ENCODE measurements at regions not wholly inside any gene's neighbourhood (a gene's known extent, or its start where the extent isn't known, plus 50 kb on each side); places are given as distances from the start of the nearest gene placed in this dataset.
"Not testable (repeated sequence)": the region's sequence is repeated elsewhere in the genome, so short reads cannot be mapped to it uniquely, and the experiment has no call there.

GRCh38 chr4:135434936-135435335, 1233.3 kb upstream of the PABPC4L start:
- DNase-seq (ENCODE audit: low spot score), result no peak

- no peak for DNase-seq (ENCODE audit: low spot score)
These were observed 1227.9 kb upstream of the PABPC4L start for GRCh38 chr4:135429528-135429927.

- no peak for DNase-seq (ENCODE audit: low spot score)
These were observed 1216.8 kb upstream of the PABPC4L start for GRCh38 chr4:135418353-135418752.

DNA sequence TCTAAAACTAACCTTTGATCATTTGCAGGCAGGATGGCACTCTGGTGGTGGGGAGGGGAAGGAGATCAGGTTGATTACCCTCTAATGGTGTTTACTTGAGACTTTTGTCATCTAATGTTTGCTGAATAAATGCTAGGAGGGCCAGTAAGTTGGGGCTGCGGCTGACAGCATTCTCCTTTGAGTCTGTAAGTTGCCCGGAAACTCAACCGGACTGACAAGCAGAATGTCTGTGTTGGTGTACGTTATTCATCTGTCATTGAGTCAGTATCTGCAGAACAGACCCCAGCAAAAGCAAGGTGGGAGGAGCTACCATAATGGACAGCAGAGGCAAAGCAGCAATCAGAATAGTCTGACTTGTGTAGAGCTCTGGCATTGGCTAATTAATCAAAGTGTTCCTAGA, 1210.6 kb upstream of the PABPC4L start:
- DNase-seq (ENCODE audit: low spot score), result no peak

GRCh38 chr4:135411251-135411650, 1209.7 kb upstream of the PABPC4L start:
- DNase-seq (ENCODE audit: low spot score), result no peak

DNA sequence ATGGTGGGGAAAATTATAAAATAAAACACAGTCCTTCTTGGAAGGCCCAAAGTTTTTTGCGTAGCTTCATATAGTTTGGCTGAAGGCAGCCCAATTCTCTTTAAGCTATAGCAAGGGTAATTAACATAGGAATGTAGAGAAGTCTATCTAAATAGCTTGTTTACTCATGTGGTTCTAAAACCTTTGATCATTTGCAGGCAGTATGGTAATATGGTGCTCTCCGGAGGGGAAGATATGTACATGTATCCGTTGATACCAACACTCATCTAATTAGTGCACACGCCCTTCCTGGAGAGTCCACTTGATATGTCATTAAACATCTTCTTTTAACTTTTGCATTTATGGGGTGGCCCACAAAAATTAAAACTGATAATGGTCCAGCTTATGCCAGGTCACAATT, 1207.7 kb upstream of the PABPC4L start:
- not testable (repeated sequence) for DNase-seq (ENCODE audit: low spot score)

DNA sequence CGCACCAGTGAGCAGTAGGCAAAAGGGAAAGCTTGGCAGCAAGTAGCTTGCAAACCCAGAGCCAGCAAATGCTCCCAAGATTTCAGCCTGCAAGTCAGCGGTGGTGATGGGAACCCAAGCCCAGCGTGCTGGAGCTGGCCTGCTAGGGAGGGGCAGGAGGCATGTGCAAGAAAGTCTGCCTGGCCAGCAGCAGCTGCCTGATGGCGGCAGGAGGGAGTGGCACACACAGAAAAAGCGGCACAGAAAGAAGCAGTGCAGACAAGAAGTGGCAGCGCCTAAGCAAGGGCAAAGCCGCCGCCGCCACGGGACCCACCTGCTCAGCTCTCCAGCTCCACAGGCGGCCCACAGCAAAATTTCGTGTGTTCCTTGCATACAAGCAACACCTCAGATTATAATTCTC, 1206.5 kb upstream of the PABPC4L start:
- DNase-seq (ENCODE audit: low spot score), result no peak

DNA sequence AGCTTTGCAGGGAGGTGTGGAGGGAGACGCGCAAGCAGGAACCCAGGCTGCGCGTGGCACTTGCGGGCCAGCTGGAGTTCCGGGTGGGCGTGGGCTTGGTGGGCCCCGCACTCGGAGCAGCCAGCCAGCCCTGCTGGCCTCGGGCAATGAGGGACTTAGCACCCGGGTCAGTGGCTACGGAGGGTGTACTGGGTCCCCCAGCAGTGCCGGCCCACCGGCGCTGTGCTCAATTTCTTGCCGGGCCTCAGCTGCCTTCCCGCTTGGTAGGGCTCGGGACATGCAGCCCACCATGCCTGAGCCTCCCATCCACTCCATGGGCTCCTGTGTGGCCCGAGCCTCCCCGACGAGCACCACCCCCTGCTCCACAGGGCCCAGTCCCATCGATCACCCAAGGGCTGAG, 1205.0 kb upstream of the PABPC4L start:
- not testable (repeated sequence) for DNase-seq (ENCODE audit: low spot score)

DNA sequence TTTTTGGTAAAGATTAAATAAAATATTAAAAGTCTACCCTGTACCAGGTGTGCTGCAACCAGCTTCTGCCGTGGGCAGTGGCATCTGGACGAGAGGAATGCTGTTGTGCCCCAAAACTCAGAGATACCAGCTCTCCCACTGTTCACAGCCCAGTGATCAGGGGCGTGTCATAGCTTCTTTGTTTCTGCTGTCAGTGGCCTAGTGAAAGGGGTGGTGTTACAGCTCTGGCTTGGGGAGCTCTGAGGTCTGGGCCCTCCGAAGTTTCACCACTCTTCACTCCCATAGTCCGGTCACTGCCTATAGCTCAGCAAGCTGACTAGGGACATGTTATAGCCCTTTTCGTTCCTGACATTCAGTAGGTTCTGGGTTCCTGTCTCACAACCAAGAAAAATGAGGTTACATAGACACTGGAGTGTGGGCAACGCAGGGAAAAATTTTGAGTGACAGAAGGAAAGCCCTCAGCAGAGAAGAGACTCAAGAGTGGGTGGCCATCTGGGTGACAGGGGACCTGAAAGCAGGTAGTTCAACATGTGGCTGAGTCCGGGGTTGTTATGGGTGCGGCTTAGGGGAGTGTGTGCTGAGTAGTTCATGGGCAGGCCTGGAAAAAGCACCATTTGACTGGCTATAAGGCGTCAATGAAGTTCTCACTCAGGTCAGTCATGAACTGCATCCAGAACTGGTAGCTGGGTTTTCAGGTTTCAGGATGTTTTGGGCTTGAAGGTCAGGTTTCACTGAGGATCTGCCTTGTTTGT, 1184.4 kb upstream of the PABPC4L start:
- DNase-seq (ENCODE audit: low spot score), result no peak

DNA sequence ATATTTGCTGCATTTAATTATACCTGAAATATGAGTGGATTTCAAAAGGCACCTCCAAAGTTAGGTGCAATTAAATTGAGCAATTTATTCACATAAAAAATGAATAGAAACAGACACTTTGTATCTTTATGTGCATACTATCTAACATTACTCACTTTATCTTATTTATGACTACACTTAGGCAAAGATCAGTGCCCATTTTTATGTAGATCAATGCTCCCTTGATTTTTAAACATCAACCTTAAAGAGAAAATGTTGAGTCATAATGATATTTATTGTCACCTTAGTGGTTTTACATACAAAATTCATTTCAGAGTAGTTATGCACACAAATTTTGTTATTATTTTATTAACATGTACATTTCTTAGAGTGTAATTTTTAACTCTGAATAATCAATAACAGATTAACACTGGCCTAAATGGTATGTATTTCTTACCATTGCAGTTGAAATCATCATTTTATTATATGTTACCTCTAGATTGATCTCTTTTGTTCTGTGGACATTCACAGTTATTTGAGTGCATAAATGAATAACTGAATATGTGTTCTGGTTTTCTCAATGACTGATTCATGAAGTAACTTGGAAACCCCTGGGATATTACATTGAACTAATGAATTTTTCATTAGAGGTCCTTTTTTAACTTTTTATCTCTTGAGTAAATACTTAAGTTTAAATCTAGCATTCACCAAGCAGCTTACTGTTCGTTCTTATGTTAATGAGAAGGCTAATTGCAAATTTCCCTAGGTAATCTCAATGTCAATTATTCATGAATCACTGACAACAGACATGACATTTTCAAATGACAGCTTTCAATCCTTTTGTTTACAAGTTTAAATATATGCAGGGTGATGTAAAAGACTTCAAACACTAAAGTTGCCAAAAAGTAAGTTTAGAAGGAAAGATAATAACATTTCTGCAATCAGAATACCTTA, 1182.0 kb upstream of the PABPC4L start:
- no peak for DNase-seq (ENCODE audit: low spot score)

DNA sequence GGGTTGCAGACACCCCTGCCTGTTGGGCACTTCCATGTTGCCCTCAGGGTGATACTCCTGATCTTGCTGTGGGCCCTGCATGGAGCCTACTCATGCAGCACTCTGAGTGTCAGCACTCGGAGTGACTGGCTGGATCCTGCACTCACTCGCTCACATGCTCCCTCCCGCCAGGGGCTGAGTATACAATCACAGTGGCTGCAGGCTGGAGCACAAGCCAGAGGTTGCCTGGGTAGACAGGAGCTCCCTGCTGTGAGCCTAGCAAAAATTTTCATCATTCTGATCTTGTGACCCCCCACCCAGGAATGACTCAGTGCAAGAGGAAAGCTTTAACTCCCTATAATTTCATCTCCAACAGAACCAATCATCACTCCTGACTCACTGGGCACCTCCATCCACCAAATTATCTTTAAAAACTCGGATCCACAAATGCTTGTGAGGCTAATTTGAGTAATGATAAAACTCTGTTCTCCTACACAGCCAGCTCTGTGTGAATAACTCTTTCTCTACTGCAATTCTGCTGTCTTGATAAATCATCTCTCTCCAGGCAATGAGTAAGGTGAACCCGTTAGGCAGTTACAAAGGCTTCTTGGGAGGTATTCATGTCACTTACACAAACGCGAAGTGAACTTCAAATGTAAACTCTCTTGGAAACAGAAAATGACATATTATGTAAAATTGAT, 1180.8 kb upstream of the PABPC4L start:
- no peak for DNase-seq (ENCODE audit: low spot score)

GRCh38 chr4:135372131-135372530, 1170.5 kb upstream of the PABPC4L start:
- DNase-seq (ENCODE audit: low spot score), result no peak

DNA sequence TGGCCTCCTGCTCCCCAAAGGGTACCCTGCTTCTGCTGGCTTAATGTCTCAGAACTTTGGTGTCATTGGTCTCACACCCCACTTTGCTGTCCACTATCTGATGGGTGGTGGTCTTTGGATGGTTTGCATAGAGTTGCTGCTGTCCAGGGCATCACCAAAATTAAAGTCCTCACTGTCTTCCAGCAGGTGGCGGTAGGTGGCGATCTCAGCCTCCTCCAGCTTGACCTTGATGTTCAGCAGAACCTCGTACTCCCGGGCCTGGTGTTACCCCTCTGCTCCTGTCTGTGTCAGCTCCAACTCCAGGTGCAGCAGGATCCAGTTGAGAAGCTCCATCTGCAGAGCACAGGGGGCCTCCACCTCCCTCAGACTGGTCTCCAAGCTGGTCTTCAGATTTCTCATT, 1169.5 kb upstream of the PABPC4L start:
- DNase-seq (ENCODE audit: low spot score), result no peak

DNA sequence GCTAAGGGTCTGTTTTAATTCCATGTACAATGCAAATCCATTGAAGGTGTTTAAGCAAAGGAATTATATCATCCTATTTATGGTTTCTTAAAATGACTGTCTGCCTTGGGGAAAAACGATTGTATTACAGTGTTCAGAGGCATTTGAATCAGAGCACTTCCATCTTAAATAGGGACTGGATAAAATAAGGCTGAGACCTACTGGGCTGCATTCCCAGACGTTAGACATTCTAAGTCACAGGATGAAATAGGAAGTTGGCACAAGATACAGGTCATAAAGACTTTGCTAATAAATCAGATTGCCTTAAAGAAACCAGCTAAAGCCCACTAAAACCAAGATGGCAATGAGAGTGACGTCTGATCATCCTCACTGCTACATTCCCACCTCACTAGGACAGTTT, 1167.2 kb upstream of the PABPC4L start:
- no peak for DNase-seq (ENCODE audit: low spot score)

DNA sequence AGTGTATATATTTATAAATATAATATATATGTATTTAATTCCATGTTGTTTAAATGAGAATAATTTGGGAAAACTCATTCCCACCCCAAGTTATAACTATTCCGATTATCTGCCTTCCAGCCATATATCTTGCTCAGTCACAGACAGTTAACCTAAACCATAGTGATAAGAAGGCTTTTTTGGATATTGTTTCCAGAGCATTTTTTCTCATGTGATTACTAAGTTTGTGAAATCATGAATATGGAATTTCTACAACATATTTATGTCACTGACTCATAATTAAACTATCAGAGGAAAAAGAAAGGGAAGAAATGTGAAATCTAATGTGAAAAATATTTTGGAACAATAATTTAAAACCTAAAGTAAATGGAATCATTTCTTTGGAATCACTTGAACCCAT, 1163.5 kb upstream of the PABPC4L start:
- no peak for DNase-seq (ENCODE audit: low spot score)

DNA sequence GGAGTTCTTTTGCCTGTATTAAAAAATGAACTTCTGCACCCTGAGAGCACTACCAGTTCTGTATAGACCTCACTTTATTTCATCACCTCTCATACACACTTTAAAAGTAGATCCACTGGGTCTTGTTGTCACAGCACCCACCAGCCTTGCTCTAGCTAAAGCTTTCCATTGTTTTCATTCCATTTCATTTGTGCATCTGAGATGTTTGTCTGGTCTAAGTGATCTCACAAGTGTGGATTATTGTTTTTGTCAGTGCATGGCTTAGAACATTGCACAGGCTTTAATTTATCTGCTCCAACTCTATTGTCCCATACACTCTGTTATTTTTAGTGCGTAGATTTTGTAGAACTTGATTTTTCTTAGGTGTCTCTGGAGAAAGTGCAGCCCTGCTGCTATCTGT, 1157.5 kb upstream of the PABPC4L start:
- DNase-seq (ENCODE audit: low spot score), result no peak

DNA sequence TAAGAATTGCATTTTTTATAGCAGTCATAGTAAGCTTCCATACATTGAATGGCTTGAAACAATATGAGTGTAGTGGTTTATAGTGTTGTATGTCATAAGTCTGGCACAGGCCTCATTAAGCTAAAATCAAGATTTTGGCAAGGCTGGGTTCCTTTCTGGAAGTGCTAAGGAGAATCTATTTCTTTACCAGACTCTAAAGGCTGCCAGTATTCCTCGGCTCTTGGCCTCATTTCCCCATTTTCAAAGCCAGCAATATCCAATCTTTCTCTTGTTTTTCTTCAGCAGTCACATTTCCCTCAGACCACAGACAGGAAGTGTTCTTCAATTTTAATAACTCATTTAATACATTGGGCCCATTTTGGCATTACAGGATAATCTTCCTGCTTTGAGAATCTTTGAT, 1155.5 kb upstream of the PABPC4L start:
- DNase-seq (ENCODE audit: low spot score), result no peak

- DNase-seq (ENCODE audit: low spot score), result no peak
These were observed 1153.3 kb upstream of the PABPC4L start for GRCh38 chr4:135354876-135355275.

GRCh38 chr4:135353008-135353407, 1151.4 kb upstream of the PABPC4L start:
- DNase-seq (ENCODE audit: low spot score), result no peak

GRCh38 chr4:135344492-135344891, 1142.9 kb upstream of the PABPC4L start:
- no peak for DNase-seq (ENCODE audit: low spot score)

- no peak for DNase-seq (ENCODE audit: low spot score)
These were observed 1136.6 kb upstream of the PABPC4L start for GRCh38 chr4:135338181-135338580.

- DNase-seq (ENCODE audit: low spot score), result no peak
These were observed 1123.7 kb upstream of the PABPC4L start for GRCh38 chr4:135325264-135325663.

- no peak for DNase-seq (ENCODE audit: low spot score)
These were observed 1118.1 kb upstream of the PABPC4L start for GRCh38 chr4:135319685-135320084.

Data from kidney capillary endothelial cell (primary cell).